ENCODE measurements at regions not wholly inside any gene's neighbourhood (a gene's known extent, or its start where the extent isn't known, plus 50 kb on each side); places are given as distances from the start of the nearest gene placed in this dataset.

DNA sequence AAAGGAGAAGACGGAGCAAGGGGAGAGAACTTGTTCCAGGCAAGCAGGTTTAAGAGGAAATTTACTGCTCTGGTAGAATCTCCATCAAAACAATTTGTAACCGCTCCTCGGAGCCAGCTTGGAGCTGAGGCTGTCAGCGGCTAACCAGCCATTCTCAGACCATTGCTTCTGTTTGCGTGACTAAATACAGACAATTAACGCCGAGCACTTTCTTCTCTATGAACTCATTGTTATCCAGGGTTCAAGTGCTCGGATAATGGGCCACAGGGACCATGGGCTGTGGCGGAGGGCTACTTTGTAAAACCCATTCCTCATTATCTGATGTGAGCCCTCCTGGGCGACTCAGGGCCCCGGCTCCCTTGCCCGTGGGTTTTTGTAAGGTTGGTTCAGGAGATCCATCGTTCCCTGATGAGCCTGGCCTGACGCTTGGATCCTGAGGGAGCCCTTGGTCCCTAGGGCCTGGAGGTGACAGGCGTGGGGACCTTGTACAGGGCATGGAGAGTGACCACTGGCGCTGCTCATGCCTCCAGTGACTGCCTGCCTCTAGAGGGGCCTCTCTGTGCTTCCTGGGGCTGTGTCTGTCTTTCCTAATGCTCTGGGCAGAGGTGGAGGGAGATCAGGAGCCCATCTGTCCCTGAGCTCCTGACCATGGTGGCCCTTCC is 61.5 kb upstream of the ZNF536 start:
- TF ChIP-seq, protein P1, sequence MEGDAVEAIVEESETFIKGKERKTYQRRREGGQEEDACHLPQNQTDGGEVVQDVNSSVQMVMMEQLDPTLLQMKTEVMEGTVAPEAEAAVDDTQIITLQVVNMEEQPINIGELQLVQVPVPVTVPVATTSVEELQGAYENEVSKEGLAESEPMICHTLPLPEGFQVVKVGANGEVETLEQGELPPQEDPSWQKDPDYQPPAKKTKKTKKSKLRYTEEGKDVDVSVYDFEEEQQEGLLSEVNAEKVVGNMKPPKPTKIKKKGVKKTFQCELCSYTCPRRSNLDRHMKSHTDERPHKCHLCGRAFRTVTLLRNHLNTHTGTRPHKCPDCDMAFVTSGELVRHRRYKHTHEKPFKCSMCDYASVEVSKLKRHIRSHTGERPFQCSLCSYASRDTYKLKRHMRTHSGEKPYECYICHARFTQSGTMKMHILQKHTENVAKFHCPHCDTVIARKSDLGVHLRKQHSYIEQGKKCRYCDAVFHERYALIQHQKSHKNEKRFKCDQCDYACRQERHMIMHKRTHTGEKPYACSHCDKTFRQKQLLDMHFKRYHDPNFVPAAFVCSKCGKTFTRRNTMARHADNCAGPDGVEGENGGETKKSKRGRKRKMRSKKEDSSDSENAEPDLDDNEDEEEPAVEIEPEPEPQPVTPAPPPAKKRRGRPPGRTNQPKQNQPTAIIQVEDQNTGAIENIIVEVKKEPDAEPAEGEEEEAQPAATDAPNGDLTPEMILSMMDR (IDR thresholded peaks at IDR 0.05), result no peak
- TF ChIP-seq POLR2A (IDR thresholded peaks at IDR 0.05), result no peak

Measured in body of pancreas (tissue), 4 donors.